ENCODE measurements at regions not wholly inside any gene's neighbourhood (a gene's known extent, or its start where the extent isn't known, plus 50 kb on each side); places are given as distances from the start of the nearest gene placed in this dataset.

GRCh38 chr13:100957741-100958140 is 283.1 kb upstream of the TMTC4 start:
- TF ChIP-seq CTCF (optimal IDR thresholded peaks at IDR 0.05 in 1 of 3, IDR thresholded peaks at IDR 0.05 in 1 of 3, conservative IDR thresholded peaks at IDR 0.05 in 1 of 3; ENCODE audit: extremely low read depth in 1 of 3, insufficient read depth in 2 of 3, low read length in 3 of 3) (no peak), EZH2 (IDR thresholded peaks at IDR 0.05; ENCODE audit: low read length) (no peak)
